Ascending aorta (tissue), 2 donors: ENCODE measurements at regions not wholly inside any gene's neighbourhood (a gene's known extent, or its start where the extent isn't known, plus 50 kb on each side); places are given as distances from the start of the nearest gene placed in this dataset.

ENCODE experiments used
- DNase-seq, 2 donors: peaks; one replicate each; pipeline ENCODE4 v3.0.0-alpha.2; 2019; ENCODE audit warnings: low spot score in 2 of 2
- H3K27ac ChIP-seq, 2 donors: fragments of 200-600 bp; sonication (generic); one replicate each; pipeline ENCODE4 v1.5.1; 2016 to 2017; ENCODE audit warnings: mild to moderate bottlenecking in 1 of 2
- H3K27me3 ChIP-seq: fragments of 200-600 bp; sonication (generic); one replicate; pipeline ENCODE4 v1.5.1; 2017
- H3K36me3 ChIP-seq, 2 donors: fragments of 200-600 bp; sonication (generic); one replicate each; pipeline ENCODE4 v1.5.1; 2016
- H3K4me1 ChIP-seq, 2 donors: fragments of 200-600 bp; sonication (generic); one replicate each; pipeline ENCODE4 v1.5.1; 2016 to 2017; ENCODE audit warnings: mild to moderate bottlenecking in 1 of 2
- H3K4me3 ChIP-seq, 2 donors: fragments of 200-600 bp; sonication (generic); one replicate each; pipeline ENCODE4 v1.5.1; 2016 to 2017; ENCODE audit warnings: mild to moderate bottlenecking in 1 of 2
- H3K9me3 ChIP-seq, 2 donors: fragments of 200-600 bp; sonication (generic); one replicate each; pipeline ENCODE4 v1.5.1; 2016
- CTCF ChIP-seq, 3 experiments: fragments of 200-600 bp in 2 of 3; fragments of 450-650 bp in 1 of 3; sonication (generic) in 2 of 3; IDR thresholded peaks; one replicate each; pipeline ENCODE4 v1.5.1; 2016 to 2019; ENCODE audit warnings: antibody characterized with exemption in 3 of 3, mild to moderate bottlenecking in 1 of 3, moderate library complexity in 1 of 3
- intact Hi-C: fragments of 100-400 bp; cut with DNase I; formaldehyde crosslinking; loops from one replicate; pipeline ENCODE4 v1.15.1; 2023

DNA sequence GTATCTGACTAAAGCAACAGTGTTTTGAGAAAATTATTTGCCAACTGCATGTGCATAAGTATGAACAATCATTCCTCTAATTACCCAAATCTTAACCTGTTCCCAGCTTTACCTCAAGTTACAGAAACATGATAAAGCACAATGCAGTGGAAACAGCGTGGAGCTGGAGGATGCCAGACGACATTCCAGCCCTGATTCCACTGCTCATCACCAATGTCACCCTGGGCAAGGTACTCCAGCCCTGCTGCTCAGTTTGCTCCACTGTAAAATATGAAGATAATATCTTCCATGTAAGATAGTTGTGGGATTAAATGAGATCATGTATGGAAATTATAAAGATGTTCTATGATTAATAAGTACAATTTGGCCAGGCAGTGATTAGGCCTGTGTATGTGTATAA is 50.4 kb upstream of the ODAD2 start:
- H3K27me3 ChIP-seq, result no peaks in the 10 kb centered on the region
- TF ChIP-seq CTCF (IDR thresholded peaks at IDR 0.05), result no peak
- peaks cover 0 to 12% of the 10 kb centered on the region in 2 donors for H3K4me1 ChIP-seq

More for the DNA sequence above, 50.4 kb upstream of the ODAD2 start:
- Histone ChIP-seq H3K4me3 (no peak overlapping the region), H3K27ac (no peak overlapping the region), H3K9me3 (no peaks in the 10 kb centered on the region), H3K36me3 (no peaks in the 10 kb centered on the region)
- intact Hi-C loops, result no loop called here
- DNase-seq, result no peak
